Spleen (tissue), 11 donors: ENCODE measurements at regions not wholly inside any gene's neighbourhood (a gene's known extent, or its start where the extent isn't known, plus 50 kb on each side); places are given as distances from the start of the nearest gene placed in this dataset.

Experiments used
- DNase-seq: peaks from one replicate; pipeline ENCODE4 v3.0.0-alpha.2; 2020
- H3K27ac ChIP-seq, 8 donors: fragments of 200-600 bp; sonication (generic) in 7 of 8; 1 replicate in 4 of 8; 2 replicates in 4 of 8; pipeline versions ENCODE4 v1.5.0 to v1.8.0; 2016 to 2021; ENCODE audit warnings: inconsistent platforms in 4 of 8, mild to moderate bottlenecking in 4 of 8, moderate library complexity in 1 of 8
- H3K27me3 ChIP-seq, 7 donors: fragments of 200-600 bp; sonication (generic) in 6 of 7; replicated peaks in 1 of 7; 1 replicate in 4 of 7; 2 replicates in 3 of 7; pipeline versions ENCODE4 v1.5.0 to v1.8.0; 2016 to 2021; ENCODE audit warnings: inconsistent platforms in 3 of 7, mild to moderate bottlenecking in 1 of 7
- H3K36me3 ChIP-seq, 6 donors: fragments of 200-600 bp; sonication (generic) in 5 of 6; 1 replicate in 4 of 6; 2 replicates in 2 of 6; pipeline versions ENCODE4 v1.5.0 to v1.8.0; 2016 to 2021; ENCODE audit warnings: inconsistent platforms in 2 of 6
- H3K4me1 ChIP-seq, 6 donors: fragments of 200-600 bp; sonication (generic) in 5 of 6; 1 replicate in 3 of 6; 2 replicates in 3 of 6; pipeline versions ENCODE4 v1.5.0 to v1.8.0; 2016 to 2021; ENCODE audit warnings: inconsistent platforms in 3 of 6
- H3K4me3 ChIP-seq, 8 donors: fragments of 200-600 bp; sonication (generic) in 7 of 8; 1 replicate in 4 of 8; 2 replicates in 4 of 8; pipeline versions ENCODE4 v1.5.0 to v1.8.0; 2016 to 2021; ENCODE audit warnings: inconsistent platforms in 4 of 8, mild to moderate bottlenecking in 4 of 8, moderate library complexity in 2 of 8
- H3K9me3 ChIP-seq, 8 donors: fragments of 200-600 bp; sonication (generic) in 7 of 8; 1 replicate in 4 of 8; 2 replicates in 4 of 8; pipeline versions ENCODE4 v1.5.0 to v1.8.0; 2016 to 2021; ENCODE audit warnings: inconsistent platforms in 4 of 8
- POLR2A ChIP-seq, 3 donors: fragments of 450-650 bp; IDR thresholded peaks; one replicate each; pipeline ENCODE4 v1.5.1; 2017; ENCODE audit warnings: antibody characterized with exemption in 3 of 3, mild to moderate bottlenecking in 1 of 3
- POLR2AphosphoS5 ChIP-seq, 3 donors: sonication (generic); formaldehyde crosslinking; IDR thresholded peaks; one replicate each; pipeline ENCODE4 v1.5.1; 2017; ENCODE audit warnings: antibody characterized with exemption in 3 of 3
- WGBS, 5 donors: extraction: QIAGEN DNeasy Blood & Tissue Kit in 3 of 5; methylation state at CpG; one replicate each; pipeline versions ENCODE4 v1.1.5 to v1.1.7; 2013 to 2018; 5-methylcytosine and 5-hydroxymethylcytosine counted together
- intact Hi-C: fragments of 100-400 bp; cut with DNase I; formaldehyde crosslinking; loops from one replicate; pipeline ENCODE4 v1.15.0; 2023; ENCODE audit warnings: low total_unique reads
- TF ChIP-seq, protein P1 (sequence below), 11 experiments: fragments of 200-600 bp in 7 of 11; fragments of 450-650 bp in 4 of 11; sonication (generic) in 4 of 11; IDR thresholded peaks in 8 of 11; conservative IDR thresholded peaks in 3 of 11; 1 replicate in 7 of 11; 2 replicates in 4 of 11; pipeline versions ENCODE4 v1.4.0 to v1.8.0; 2016 to 2021; ENCODE audit warnings: antibody characterized with exemption in 11 of 11, inconsistent platforms in 4 of 11, mild to moderate bottlenecking in 1 of 11
- donor health status: healthy with polysubstance abuse.
- donor health status: DM: no; HTN: no; CAD: no; lungs with moderate emphysema.
- donor health status: DM: no; HTN: no; CAD: no.
- donor health status: Bipolar disorder and iron deficiency.
- donor health status: healthy.
- donor health status: DM: no; HTN: no; CAD: no.
- donor health status: DM: yes; HTN: yes; CAD: no.

DNA sequence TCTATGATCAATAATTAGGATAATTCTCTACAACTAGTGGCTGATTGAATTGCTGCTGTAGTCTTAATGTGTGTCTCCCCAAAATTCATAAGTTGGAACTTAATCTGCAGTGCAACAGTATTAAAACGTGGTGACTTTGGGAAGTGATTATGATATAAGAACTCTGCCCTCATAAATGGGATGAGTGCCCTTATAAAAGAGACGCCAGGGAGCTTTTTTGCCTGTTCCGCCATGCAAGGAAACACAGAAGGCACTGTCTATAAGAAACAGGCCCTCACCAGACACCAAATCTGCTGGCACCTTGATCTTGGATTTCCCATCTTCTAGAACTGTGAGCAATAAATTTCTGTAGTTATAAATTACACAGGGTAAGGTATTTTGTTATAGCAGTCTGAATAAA lies 161.0 kb downstream of the ALX1 start:
- 63 to 79% (median 77%) methylated on average over 3 of the region's 3 CpGs for WGBS, 5 donors
- peaks cover 0 to 2% (median 0%) of the 10 kb centered on the region in 8 donors for H3K9me3 ChIP-seq
- H3K36me3 ChIP-seq, result no peaks in the 10 kb centered on the region
- no peak overlapping the region for H3K4me3 ChIP-seq
- H3K4me1 ChIP-seq, result no peaks in the 10 kb centered on the region
- TF ChIP-seq, protein P1, sequence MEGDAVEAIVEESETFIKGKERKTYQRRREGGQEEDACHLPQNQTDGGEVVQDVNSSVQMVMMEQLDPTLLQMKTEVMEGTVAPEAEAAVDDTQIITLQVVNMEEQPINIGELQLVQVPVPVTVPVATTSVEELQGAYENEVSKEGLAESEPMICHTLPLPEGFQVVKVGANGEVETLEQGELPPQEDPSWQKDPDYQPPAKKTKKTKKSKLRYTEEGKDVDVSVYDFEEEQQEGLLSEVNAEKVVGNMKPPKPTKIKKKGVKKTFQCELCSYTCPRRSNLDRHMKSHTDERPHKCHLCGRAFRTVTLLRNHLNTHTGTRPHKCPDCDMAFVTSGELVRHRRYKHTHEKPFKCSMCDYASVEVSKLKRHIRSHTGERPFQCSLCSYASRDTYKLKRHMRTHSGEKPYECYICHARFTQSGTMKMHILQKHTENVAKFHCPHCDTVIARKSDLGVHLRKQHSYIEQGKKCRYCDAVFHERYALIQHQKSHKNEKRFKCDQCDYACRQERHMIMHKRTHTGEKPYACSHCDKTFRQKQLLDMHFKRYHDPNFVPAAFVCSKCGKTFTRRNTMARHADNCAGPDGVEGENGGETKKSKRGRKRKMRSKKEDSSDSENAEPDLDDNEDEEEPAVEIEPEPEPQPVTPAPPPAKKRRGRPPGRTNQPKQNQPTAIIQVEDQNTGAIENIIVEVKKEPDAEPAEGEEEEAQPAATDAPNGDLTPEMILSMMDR (IDR thresholded peaks at IDR 0.05 in 8 of 11, conservative IDR thresholded peaks at IDR 0.05 in 3 of 11), result no peak
- TF ChIP-seq POLR2A (IDR thresholded peaks at IDR 0.05) (no peak), POLR2AphosphoS5 (IDR thresholded peaks at IDR 0.05) (no peak)
- no peak overlapping the region for H3K27ac ChIP-seq
- H3K27me3 ChIP-seq, result no peaks in the 10 kb centered on the region
- intact Hi-C loops, result no loop called here
- DNase-seq, result no peak

DNA sequence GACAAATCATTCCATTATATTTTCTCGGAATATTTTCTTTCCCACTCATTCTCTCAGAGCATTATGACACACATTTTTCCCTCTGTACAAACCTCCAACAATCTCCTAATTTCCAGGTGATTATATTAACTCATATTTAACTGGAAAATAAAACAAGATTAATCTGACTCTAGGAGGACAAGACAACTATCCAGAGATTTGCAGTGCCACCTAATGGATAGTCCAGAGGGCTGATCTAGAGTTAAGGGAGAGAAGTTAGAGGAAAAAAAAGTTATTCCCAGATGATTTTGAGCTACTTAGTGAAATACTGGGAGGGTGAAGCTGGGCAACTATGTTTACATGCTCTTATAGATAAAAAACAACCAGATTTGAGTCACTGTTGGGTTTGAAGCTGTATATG lies 161.7 kb downstream of the ALX1 start:
- Histone ChIP-seq H3K36me3 (no peaks in the 10 kb centered on the region), H3K4me3 (no peak overlapping the region), H3K9me3 (peaks cover 0 to 2% (median 0%) of the 10 kb centered on the region in 8 donors), H3K27me3 (no peaks in the 10 kb centered on the region), H3K27ac (no peak overlapping the region), H3K4me1 (no peaks in the 10 kb centered on the region)
- DNase-seq, result no peak
- WGBS, 5 donors, result 85 to 95% (median 86%) methylated on average over 1 of the region's 1 CpG
- no peak for TF ChIP-seq POLR2AphosphoS5 (IDR thresholded peaks at IDR 0.05)
- no peak for TF ChIP-seq POLR2A (IDR thresholded peaks at IDR 0.05)
- TF ChIP-seq, protein P1 (IDR thresholded peaks at IDR 0.05 in 8 of 11, conservative IDR thresholded peaks at IDR 0.05 in 3 of 11), result no peak
- intact Hi-C loops, result no loop called here

GRCh38 chr12:85445060-85445938 lies 165.3 kb downstream of the ALX1 start:
- intact Hi-C loops, result no loop called here
- 58 to 79% (median 72%) methylated on average over 6 of the region's 6 CpGs for WGBS, 5 donors
- H3K4me3 ChIP-seq, result no peak overlapping the region

GRCh38 chr12:85448031-85448430 lies 168.0 kb downstream of the ALX1 start:
- no peak for TF ChIP-seq POLR2AphosphoS5 (IDR thresholded peaks at IDR 0.05)
- no peak for TF ChIP-seq POLR2A (IDR thresholded peaks at IDR 0.05)
- TF ChIP-seq, protein P1 (IDR thresholded peaks at IDR 0.05 in 8 of 11, conservative IDR thresholded peaks at IDR 0.05 in 3 of 11), result no peak
- Histone ChIP-seq H3K36me3 (no peaks in the 10 kb centered on the region), H3K4me3 (no peak overlapping the region), H3K27ac (no peak overlapping the region), H3K4me1 (no peaks in the 10 kb centered on the region), H3K27me3 (no peaks in the 10 kb centered on the region), H3K9me3 (no peaks in the 10 kb centered on the region)
- DNase-seq, result no peak
- intact Hi-C loops, result no loop called here
- WGBS, 5 donors, result 77 to 90% (median 84%) methylated on average over 1 of the region's 1 CpG

More at GRCh38 chr12:85445060-85445938, 165.3 kb downstream of the ALX1 start:
- Histone ChIP-seq H3K27ac (no peak overlapping the region), H3K9me3 (no peaks in the 10 kb centered on the region), H3K36me3 (no peaks in the 10 kb centered on the region), H3K4me1 (no peaks in the 10 kb centered on the region), H3K27me3 (no peaks in the 10 kb centered on the region)
- TF ChIP-seq, protein P1 (IDR thresholded peaks at IDR 0.05 in 8 of 11, conservative IDR thresholded peaks at IDR 0.05 in 3 of 11), result no peak
- TF ChIP-seq POLR2AphosphoS5 (IDR thresholded peaks at IDR 0.05) (no peak), POLR2A (IDR thresholded peaks at IDR 0.05) (no peak)
- no peak for DNase-seq
